ENCODE measurements at regions not wholly inside any gene's neighbourhood (a gene's known extent, or its start where the extent isn't known, plus 50 kb on each side); places are given as distances from the start of the nearest gene placed in this dataset.

DNA sequence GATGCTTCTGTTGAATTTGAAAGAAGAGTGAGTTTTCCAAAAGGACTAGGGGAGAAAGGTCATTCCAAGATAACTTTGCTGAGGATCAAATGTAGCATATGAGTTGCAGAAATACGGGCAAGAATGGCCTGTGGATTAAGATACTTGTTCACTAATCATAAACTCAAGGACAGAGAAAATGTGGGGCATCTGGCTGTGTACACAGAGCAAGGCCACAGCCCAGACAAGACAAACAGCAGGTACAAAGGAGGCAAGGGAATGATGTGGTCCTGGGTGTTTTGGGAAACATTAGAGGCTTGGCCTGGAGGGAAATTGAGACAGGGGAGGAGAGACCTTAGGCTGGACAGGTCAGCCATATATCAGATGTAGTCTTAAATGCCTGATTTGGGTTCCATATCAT, 254.8 kb downstream of the TTC32 start:
- in situ Hi-C loops (cut with HindIII; ENCODE audit: extremely low pct_ligation_motif_present, low pct_unique_long_range_greater_than_20kb): no loop called here
- TF ChIP-seq BCL6 (CRISPR knock-in tag; IDR thresholded peaks at IDR 0.05) (peak; percentile 16; the same call in 1 of the 2 replicates), ZNF331 (CRISPR knock-in tag; IDR thresholded peaks at IDR 0.05) (no peak), YEATS4 (CRISPR knock-in tag; IDR thresholded peaks at IDR 0.05; ENCODE audit: borderline replicate concordance) (no peak), HNRNPH1 (optimal IDR thresholded peaks at IDR 0.05; ENCODE audit: low read depth, low read length) (no peak), TCF12 (IDR thresholded peaks at IDR 0.05) (no peak), TCF12 (CRISPR knock-in tag; IDR thresholded peaks at IDR 0.05) (no peak), ELF3 (CRISPR knock-in tag; IDR thresholded peaks at IDR 0.05) (no peak), ZMYM4 (CRISPR knock-in tag; IDR thresholded peaks at IDR 0.05) (no peak), ZNF761 (CRISPR knock-in tag; conservative IDR thresholded peaks at IDR 0.05) (no peak), FOXA1 (IDR thresholded peaks at IDR 0.05) (no peak), FOXA1 (CRISPR knock-in tag; IDR thresholded peaks at IDR 0.05) (peak; percentile 70), ZNF329 (CRISPR knock-in tag; IDR thresholded peaks at IDR 0.05; ENCODE audit: low read depth) (no peak), FOXO1 (CRISPR knock-in tag; IDR thresholded peaks at IDR 0.05) (no peak), ZNF441 (CRISPR knock-in tag; IDR thresholded peaks at IDR 0.05; ENCODE audit: borderline replicate concordance) (no peak), HHEX (CRISPR knock-in tag; IDR thresholded peaks at IDR 0.05) (no peak)
- TF ChIP-seq, protein P1, sequence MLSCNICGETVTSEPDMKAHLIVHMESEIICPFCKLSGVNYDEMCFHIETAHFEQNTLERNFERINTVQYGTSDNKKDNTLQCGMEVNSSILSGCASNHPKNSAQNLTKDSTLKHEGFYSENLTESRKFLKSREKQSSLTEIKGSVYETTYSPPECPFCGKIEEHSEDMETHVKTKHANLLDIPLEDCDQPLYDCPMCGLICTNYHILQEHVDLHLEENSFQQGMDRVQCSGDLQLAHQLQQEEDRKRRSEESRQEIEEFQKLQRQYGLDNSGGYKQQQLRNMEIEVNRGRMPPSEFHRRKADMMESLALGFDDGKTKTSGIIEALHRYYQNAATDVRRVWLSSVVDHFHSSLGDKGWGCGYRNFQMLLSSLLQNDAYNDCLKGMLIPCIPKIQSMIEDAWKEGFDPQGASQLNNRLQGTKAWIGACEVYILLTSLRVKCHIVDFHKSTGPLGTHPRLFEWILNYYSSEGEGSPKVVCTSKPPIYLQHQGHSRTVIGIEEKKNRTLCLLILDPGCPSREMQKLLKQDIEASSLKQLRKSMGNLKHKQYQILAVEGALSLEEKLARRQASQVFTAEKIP (CRISPR knock-in tag; IDR thresholded peaks at IDR 0.05; ENCODE audit: borderline replicate concordance): no peak
- TF ChIP-seq, protein P2, sequence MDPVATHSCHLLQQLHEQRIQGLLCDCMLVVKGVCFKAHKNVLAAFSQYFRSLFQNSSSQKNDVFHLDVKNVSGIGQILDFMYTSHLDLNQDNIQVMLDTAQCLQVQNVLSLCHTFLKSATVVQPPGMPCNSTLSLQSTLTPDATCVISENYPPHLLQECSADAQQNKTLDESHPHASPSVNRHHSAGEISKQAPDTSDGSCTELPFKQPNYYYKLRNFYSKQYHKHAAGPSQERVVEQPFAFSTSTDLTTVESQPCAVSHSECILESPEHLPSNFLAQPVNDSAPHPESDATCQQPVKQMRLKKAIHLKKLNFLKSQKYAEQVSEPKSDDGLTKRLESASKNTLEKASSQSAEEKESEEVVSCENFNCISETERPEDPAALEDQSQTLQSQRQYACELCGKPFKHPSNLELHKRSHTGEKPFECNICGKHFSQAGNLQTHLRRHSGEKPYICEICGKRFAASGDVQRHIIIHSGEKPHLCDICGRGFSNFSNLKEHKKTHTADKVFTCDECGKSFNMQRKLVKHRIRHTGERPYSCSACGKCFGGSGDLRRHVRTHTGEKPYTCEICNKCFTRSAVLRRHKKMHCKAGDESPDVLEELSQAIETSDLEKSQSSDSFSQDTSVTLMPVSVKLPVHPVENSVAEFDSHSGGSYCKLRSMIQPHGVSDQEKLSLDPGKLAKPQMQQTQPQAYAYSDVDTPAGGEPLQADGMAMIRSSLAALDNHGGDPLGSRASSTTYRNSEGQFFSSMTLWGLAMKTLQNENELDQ (CRISPR knock-in tag; IDR thresholded peaks at IDR 0.05; ENCODE audit: borderline replicate concordance): no peak
- TF ChIP-seq, protein P3, sequence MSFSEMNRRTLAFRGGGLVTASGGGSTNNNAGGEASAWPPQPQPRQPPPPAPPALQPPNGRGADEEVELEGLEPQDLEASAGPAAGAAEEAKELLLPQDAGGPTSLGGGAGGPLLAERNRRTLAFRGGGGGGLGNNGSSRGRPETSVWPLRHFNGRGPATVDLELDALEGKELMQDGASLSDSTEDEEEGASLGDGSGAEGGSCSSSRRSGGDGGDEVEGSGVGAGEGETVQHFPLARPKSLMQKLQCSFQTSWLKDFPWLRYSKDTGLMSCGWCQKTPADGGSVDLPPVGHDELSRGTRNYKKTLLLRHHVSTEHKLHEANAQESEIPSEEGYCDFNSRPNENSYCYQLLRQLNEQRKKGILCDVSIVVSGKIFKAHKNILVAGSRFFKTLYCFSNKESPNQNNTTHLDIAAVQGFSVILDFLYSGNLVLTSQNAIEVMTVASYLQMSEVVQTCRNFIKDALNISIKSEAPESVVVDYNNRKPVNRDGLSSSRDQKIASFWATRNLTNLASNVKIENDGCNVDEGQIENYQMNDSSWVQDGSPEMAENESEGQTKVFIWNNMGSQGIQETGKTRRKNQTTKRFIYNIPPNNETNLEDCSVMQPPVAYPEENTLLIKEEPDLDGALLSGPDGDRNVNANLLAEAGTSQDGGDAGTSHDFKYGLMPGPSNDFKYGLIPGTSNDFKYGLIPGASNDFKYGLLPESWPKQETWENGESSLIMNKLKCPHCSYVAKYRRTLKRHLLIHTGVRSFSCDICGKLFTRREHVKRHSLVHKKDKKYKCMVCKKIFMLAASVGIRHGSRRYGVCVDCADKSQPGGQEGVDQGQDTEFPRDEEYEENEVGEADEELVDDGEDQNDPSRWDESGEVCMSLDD (CRISPR knock-in tag; IDR thresholded peaks at IDR 0.05; ENCODE audit: borderline replicate concordance): no peak
- TF ChIP-seq, protein P4, sequence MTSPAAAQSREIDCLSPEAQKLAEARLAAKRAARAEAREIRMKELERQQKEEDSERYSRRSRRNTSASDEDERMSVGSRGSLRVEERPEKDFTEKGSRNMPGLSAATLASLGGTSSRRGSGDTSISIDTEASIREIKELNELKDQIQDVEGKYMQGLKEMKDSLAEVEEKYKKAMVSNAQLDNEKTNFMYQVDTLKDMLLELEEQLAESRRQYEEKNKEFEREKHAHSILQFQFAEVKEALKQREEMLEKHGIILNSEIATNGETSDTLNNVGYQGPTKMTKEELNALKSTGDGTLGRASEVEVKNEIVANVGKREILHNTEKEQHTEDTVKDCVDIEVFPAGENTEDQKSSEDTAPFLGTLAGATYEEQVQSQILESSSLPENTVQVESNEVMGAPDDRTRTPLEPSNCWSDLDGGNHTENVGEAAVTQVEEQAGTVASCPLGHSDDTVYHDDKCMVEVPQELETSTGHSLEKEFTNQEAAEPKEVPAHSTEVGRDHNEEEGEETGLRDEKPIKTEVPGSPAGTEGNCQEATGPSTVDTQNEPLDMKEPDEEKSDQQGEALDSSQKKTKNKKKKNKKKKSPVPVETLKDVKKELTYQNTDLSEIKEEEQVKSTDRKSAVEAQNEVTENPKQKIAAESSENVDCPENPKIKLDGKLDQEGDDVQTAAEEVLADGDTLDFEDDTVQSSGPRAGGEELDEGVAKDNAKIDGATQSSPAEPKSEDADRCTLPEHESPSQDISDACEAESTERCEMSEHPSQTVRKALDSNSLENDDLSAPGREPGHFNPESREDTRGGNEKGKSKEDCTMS (CRISPR knock-in tag; conservative IDR thresholded peaks at IDR 0.05): no peak

More for the DNA sequence above, 254.8 kb downstream of the TTC32 start:
- Histone ChIP-seq H3K9me3 (ENCODE audit: low read length) (no peaks in the 10 kb centered on the region), H3K36me3 (replicated peaks in 1 of 2; ENCODE audit: control insufficient read depth in 1 of 2, insufficient read depth in 2 of 2, low read length in 2 of 2) (no peaks in the 10 kb centered on the region), H3K27me3 (ENCODE audit: control insufficient read depth in 1 of 2, insufficient read depth in 2 of 2, low read length in 2 of 2) (no peaks in the 10 kb centered on the region; a peak in 1 of 5 replicates), H3K27ac (ENCODE audit: extremely low read length, insufficient read depth, low read length) (no peak overlapping the region), H3K4me1 (ENCODE audit: insufficient read depth, low read length) (peaks cover 7% of the 10 kb centered on the region; the same call in 1 of the 2 replicates), H3K79me2 (ENCODE audit: insufficient read depth, low read length) (no peaks in the 10 kb centered on the region), H3K4me2 (ENCODE audit: low read depth, low read length) (no peak overlapping the region), H4K20me1 (ENCODE audit: insufficient read depth, low read length) (no peaks in the 10 kb centered on the region), H3K4me3 (replicated peaks in 1 of 3; ENCODE audit: insufficient read depth in 1 of 3, low read depth in 2 of 3, low read length in 3 of 3) (no peak overlapping the region), H3K9ac (ENCODE audit: insufficient read depth, low read depth, low read length) (no peak overlapping the region), H2AFZ (ENCODE audit: low read length) (no peak overlapping the region)
- 0% methylated on average over 1 of the region's 1 CpG for WGBS (ENCODE audit: low lambda C conversion rate)
- no TSS peak for BruUV-seq (replicated peaks)
- ChIA-PET CTCF (ENCODE audit: low intra/inter-chr PET ratio, low total read pairs) (no interaction called here), POLR2A (no interaction called here)
- FAIRE-seq (no peak), DNase-seq (ENCODE audit: low spot score) (peak; percentile 12), ATAC-seq (peak; percentile 53)
- intact Hi-C loops (cut with micrococcal nuclease; ENCODE audit: unreplicated experiment): no loop called here

All from HepG2 (cell line).